Neural cell (in vitro differentiated cells): ENCODE measurements at regions not wholly inside any gene's neighbourhood (a gene's known extent, or its start where the extent isn't known, plus 50 kb on each side); places are given as distances from the start of the nearest gene placed in this dataset.

ENCODE experiments used
- H2AFZ ChIP-seq: fragments of 200-600, 300-800 bp; sonication (generic), shearing (Covaris generic); 2 replicates; pipeline ENCODE4 v1.6.0; 2014; ENCODE audit warnings: low read depth, mild to moderate bottlenecking, antibody characterized with exemption, low read length, moderate library complexity
- H3F3A ChIP-seq: fragments of 200-600 bp; shearing (Covaris generic); 2 replicates; pipeline ENCODE4 v1.6.1; 2016; ENCODE audit warnings: mild to moderate bottlenecking, moderate library complexity, mixed read lengths, antibody characterized with exemption, low read length; ENCODE audit not compliant: insufficient read depth, poor library complexity, severe bottlenecking
- H3K27ac ChIP-seq: fragments of 200-600, 300-800 bp; sonication (generic), shearing (Covaris generic); 2 replicates; pipeline ENCODE4 v1.5.1; 2014; ENCODE audit warnings: mild to moderate bottlenecking, low read length, moderate library complexity
- H3K27me3 ChIP-seq: fragments of 300-800, 200-600 bp; sonication (generic), shearing (Covaris generic); 2 replicates; pipeline ENCODE4 v1.6.0; 2014; ENCODE audit warnings: mild to moderate bottlenecking, low read depth, low read length, moderate library complexity; ENCODE audit not compliant: insufficient read depth
- H3K36me3 ChIP-seq: fragments of 300-800, 200-600 bp; sonication (generic), shearing (Covaris generic); 2 replicates; pipeline ENCODE4 v1.5.1; 2014; ENCODE audit warnings: mild to moderate bottlenecking, antibody characterized with exemption, low read length, moderate library complexity; ENCODE audit not compliant: insufficient read depth
- H3K4me2 ChIP-seq: fragments of 300-800, 200-600 bp; sonication (generic), shearing (Covaris generic); 2 replicates; pipeline ENCODE4 v1.6.0; 2014; ENCODE audit warnings: mild to moderate bottlenecking, low read length
- H3K4me3 ChIP-seq: fragments of 300-800, 200-600 bp; sonication (generic), shearing (Covaris generic); 2 replicates; pipeline ENCODE4 v1.5.1; 2014; ENCODE audit warnings: mild to moderate bottlenecking, low read length, moderate library complexity
- H3K79me2 ChIP-seq: fragments of 200-600 bp; shearing (Covaris generic); replicated peaks from 2 replicates; pipeline ENCODE4 v1.6.0; 2014; ENCODE audit warnings: mild to moderate bottlenecking, low read length, moderate library complexity; ENCODE audit not compliant: insufficient read depth
- H3K9ac ChIP-seq: fragments of 300-800, 200-600 bp; sonication (generic), shearing (Covaris generic); 2 replicates; pipeline ENCODE4 v1.6.1; 2016; ENCODE audit warnings: mild to moderate bottlenecking, low read length, mixed read lengths
- H3K9me2 ChIP-seq: fragments of 200-600 bp; shearing (Covaris generic); 2 replicates; pipeline ENCODE4 v1.6.1; 2016; ENCODE audit warnings: mild to moderate bottlenecking, low read length, mixed read lengths; ENCODE audit not compliant: insufficient read depth
- H3K9me3 ChIP-seq: fragments of 200-600, 300-800 bp; sonication (generic), shearing (Covaris generic); 2 replicates; pipeline ENCODE4 v1.6.1; 2016; ENCODE audit warnings: mild to moderate bottlenecking, mixed run types, low read length, moderate library complexity, mixed read lengths
- H4K20me1 ChIP-seq: fragments of 200-600 bp; shearing (Covaris generic); 2 replicates; pipeline ENCODE4 v1.6.1; 2016; ENCODE audit warnings: mild to moderate bottlenecking, mixed run types; ENCODE audit not compliant: insufficient read depth
- EP300 ChIP-seq: fragments of 450-650 bp; conservative IDR thresholded peaks from 2 replicates; pipeline ENCODE4 v1.6.1; 2014; ENCODE audit warnings: antibody characterized with exemption, mild to moderate bottlenecking, moderate library complexity; ENCODE audit not compliant: poor library complexity, severe bottlenecking
- EZH2 ChIP-seq: fragments of 200-600, 300-800 bp; shearing (Covaris generic), sonication (generic); IDR thresholded peaks from 2 replicates; pipeline ENCODE4 v1.6.1; 2014; ENCODE audit warnings: antibody characterized with exemption, low read length, borderline replicate concordance, mild to moderate bottlenecking; ENCODE audit not compliant: insufficient read depth, poor library complexity, severe bottlenecking
- MXI1 ChIP-seq: fragments of 450-650 bp; conservative IDR thresholded peaks from 2 replicates; pipeline ENCODE4 v1.6.1; 2014; ENCODE audit warnings: antibody characterized with exemption, mild to moderate bottlenecking; ENCODE audit not compliant: poor library complexity, severe bottlenecking
- POLR2AphosphoS5 ChIP-seq: IDR thresholded peaks from 2 replicates; pipeline ENCODE4 v1.6.1; 2012
- RAD21 ChIP-seq: fragments of 450-650 bp; conservative IDR thresholded peaks from 2 replicates; pipeline ENCODE4 v1.6.1; 2014; ENCODE audit warnings: antibody characterized with exemption, mild to moderate bottlenecking, moderate library complexity
- REST ChIP-seq: IDR thresholded peaks from 2 replicates; pipeline ENCODE4 v1.6.1; 2012; ENCODE audit warnings: borderline replicate concordance
- SMC3 ChIP-seq: fragments of 450-650 bp; conservative IDR thresholded peaks from 2 replicates; pipeline ENCODE4 v1.6.1; 2014; ENCODE audit warnings: antibody characterized with exemption, mild to moderate bottlenecking, moderate library complexity; ENCODE audit not compliant: poor library complexity
- TAF1 ChIP-seq: IDR thresholded peaks from 2 replicates; pipeline ENCODE4 v1.6.1; 2012; ENCODE audit warnings: low read depth
- TF ChIP-seq, protein P1 (sequence below): fragments of 450-650 bp; IDR thresholded peaks from 2 replicates; pipeline ENCODE4 v1.5.1; 2014; ENCODE audit warnings: antibody characterized with exemption, mild to moderate bottlenecking, moderate library complexity; ENCODE audit not compliant: poor library complexity, severe bottlenecking

GRCh38 chr2:10193276-10193795 lies 70.8 kb downstream of the RRM2 start:
- Histone ChIP-seq H3K79me2 (no peaks in the 10 kb centered on the region), H3K36me3 (no peaks in the 10 kb centered on the region), H2AFZ (no peak overlapping the region), H3K27ac (no peak overlapping the region), H3K27me3 (no peaks in the 10 kb centered on the region), H3K9me3 (no peaks in the 10 kb centered on the region), H3K9me2 (no peaks in the 10 kb centered on the region), H3K4me3 (no peak overlapping the region), H3K4me2 (no peak overlapping the region), H4K20me1 (no peaks in the 10 kb centered on the region), H3F3A (no peaks in the 10 kb centered on the region), H3K9ac (no peak overlapping the region)
- TF ChIP-seq EP300 (no peak), TAF1 (no peak)

- no peaks in the 10 kb centered on the region for H3K9me2 ChIP-seq
- no peak overlapping the region for H3K4me2 ChIP-seq
- H3K27ac ChIP-seq = no peak overlapping the region
- no peaks in the 10 kb centered on the region for H3F3A ChIP-seq
- no peak for TF ChIP-seq MXI1
- TF ChIP-seq RAD21 = no peak
- TF ChIP-seq, protein P1, sequence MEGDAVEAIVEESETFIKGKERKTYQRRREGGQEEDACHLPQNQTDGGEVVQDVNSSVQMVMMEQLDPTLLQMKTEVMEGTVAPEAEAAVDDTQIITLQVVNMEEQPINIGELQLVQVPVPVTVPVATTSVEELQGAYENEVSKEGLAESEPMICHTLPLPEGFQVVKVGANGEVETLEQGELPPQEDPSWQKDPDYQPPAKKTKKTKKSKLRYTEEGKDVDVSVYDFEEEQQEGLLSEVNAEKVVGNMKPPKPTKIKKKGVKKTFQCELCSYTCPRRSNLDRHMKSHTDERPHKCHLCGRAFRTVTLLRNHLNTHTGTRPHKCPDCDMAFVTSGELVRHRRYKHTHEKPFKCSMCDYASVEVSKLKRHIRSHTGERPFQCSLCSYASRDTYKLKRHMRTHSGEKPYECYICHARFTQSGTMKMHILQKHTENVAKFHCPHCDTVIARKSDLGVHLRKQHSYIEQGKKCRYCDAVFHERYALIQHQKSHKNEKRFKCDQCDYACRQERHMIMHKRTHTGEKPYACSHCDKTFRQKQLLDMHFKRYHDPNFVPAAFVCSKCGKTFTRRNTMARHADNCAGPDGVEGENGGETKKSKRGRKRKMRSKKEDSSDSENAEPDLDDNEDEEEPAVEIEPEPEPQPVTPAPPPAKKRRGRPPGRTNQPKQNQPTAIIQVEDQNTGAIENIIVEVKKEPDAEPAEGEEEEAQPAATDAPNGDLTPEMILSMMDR = no peak
- H4K20me1 ChIP-seq = no peaks in the 10 kb centered on the region
- H3K4me3 ChIP-seq = no peak overlapping the region
- H2AFZ ChIP-seq = no peak overlapping the region
- H3K79me2 ChIP-seq = no peaks in the 10 kb centered on the region
- no peaks in the 10 kb centered on the region for H3K9me3 ChIP-seq
- H3K9ac ChIP-seq = no peak overlapping the region
- H3K27me3 ChIP-seq = no peaks in the 10 kb centered on the region
- H3K36me3 ChIP-seq = no peaks in the 10 kb centered on the region
Observed at GRCh38 chr2:10193851-10194820, 71.6 kb downstream of the RRM2 start.

DNA sequence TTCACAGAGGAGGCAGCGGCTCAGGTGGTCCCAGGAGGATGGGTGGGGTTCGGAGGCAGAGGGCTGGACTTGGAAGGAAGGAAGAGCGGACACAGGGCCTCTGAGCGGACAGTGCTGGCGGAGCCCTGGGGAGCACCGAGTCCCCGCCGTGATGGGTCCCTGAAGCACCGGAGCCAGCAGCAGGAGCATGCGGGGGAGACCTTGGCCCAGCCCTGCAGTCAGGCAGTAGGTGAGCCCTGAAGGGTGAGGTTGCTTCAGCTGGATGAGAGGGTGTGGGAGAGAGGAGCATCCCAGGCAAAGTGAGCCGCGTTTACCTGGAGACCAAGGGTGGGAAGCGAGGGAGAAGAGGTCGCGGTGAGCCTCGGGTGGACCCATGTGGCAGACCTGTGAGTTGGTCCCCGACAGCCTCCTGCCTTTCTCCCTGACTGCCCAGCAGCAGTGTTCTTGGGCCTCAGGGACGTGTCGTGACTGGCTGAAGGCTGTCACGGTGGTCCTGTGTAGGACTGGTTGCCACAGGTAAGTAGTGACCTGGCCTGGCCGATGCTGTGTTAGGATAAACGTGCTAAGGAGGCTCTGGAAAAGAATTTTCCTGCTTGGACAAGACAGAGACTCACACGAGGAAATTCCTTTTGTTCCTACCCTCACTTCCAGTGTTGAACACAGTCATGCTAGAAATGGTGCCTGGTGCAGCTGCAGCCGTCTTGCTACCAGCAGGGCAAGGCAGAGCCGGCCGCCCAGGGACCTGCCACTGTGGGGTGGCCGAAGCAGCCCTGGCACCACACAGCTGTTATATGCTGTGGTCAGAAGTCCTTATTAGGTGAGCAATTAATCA lies 73.0 kb downstream of the RRM2 start:
- no peaks in the 10 kb centered on the region for H3F3A ChIP-seq
- H3K4me3 ChIP-seq = no peak overlapping the region
- no peak overlapping the region for H2AFZ ChIP-seq
- no peaks in the 10 kb centered on the region for H3K9me2 ChIP-seq
- H3K9ac ChIP-seq = no peak overlapping the region
- no peaks in the 10 kb centered on the region for H3K9me3 ChIP-seq
- H3K4me2 ChIP-seq = no peak overlapping the region
- no peak overlapping the region for H3K27ac ChIP-seq
- TF ChIP-seq TAF1 (no peak), EZH2 (no peak), SMC3 (no peak), REST (no peak), POLR2AphosphoS5 (no peak), EP300 (no peak), RAD21 (no peak), MXI1 (no peak)
- TF ChIP-seq, protein P1 = no peak
- H3K79me2 ChIP-seq = no peaks in the 10 kb centered on the region
- no peaks in the 10 kb centered on the region for H3K27me3 ChIP-seq
- no peaks in the 10 kb centered on the region for H4K20me1 ChIP-seq
- H3K36me3 ChIP-seq = no peaks in the 10 kb centered on the region
